SK-N-SH treated with all-trans-retinoic acid at 6 μM for 48 hours (cell line): ENCODE measurements at regions not wholly inside any gene's neighbourhood (a gene's known extent, or its start where the extent isn't known, plus 50 kb on each side); places are given as distances from the start of the nearest gene placed in this dataset.

Experiments used
- ARNTL ChIP-seq: fragments of 450-650 bp; formaldehyde crosslinking; IDR thresholded peaks from 2 replicates; pipeline ENCODE4 v1.5.0; 2020; ENCODE audit warnings: low read depth, mild to moderate bottlenecking, moderate library complexity, borderline replicate concordance
- BACH2 ChIP-seq: fragments of 250-450 bp; sonication (Bioruptor Pico); IDR thresholded peaks from 2 replicates; pipeline ENCODE4 v1.9.0; 2021; ENCODE audit warnings: mild to moderate bottlenecking, borderline replicate concordance
- CSDC2 ChIP-seq: fragments of 250-450 bp; sonication (Bioruptor Pico); IDR thresholded peaks from 2 replicates; pipeline ENCODE4 v1.5.0; 2020; ENCODE audit warnings: mild to moderate bottlenecking, moderate library complexity
- OSR1 ChIP-seq: fragments of 250-450 bp; sonication (Bioruptor Pico); IDR thresholded peaks from 2 replicates; pipeline ENCODE4 v1.8.0; 2022; ENCODE audit warnings: moderate library complexity, mild to moderate bottlenecking, inconsistent platforms
- PATZ1 ChIP-seq: fragments of 250-450 bp; sonication (Bioruptor Pico); IDR thresholded peaks from 2 replicates; pipeline ENCODE4 v1.8.0; 2020; ENCODE audit warnings: mild to moderate bottlenecking, moderate library complexity, borderline replicate concordance
- RARB ChIP-seq: fragments of 250-450 bp; sonication (Bioruptor Pico); IDR thresholded peaks from 2 replicates; pipeline ENCODE4 v1.8.0; 2021; ENCODE audit warnings: mild to moderate bottlenecking, moderate library complexity
- SNAI2 ChIP-seq: fragments of 250-450 bp; sonication (Bioruptor Pico); IDR thresholded peaks from 2 replicates; pipeline ENCODE4 v1.5.0; 2020; ENCODE audit warnings: mild to moderate bottlenecking, moderate library complexity
- TOX ChIP-seq: fragments of 250-450 bp; sonication (Bioruptor Pico); IDR thresholded peaks from 2 replicates; pipeline ENCODE4 v1.8.0; 2021; ENCODE audit warnings: mild to moderate bottlenecking, moderate library complexity, borderline replicate concordance
- ZC3H10 ChIP-seq: fragments of 250-450 bp; sonication (Bioruptor Pico); IDR thresholded peaks from 2 replicates; pipeline ENCODE4 v1.5.1; 2021; ENCODE audit warnings: mild to moderate bottlenecking, moderate library complexity
- ZFP3 ChIP-seq: fragments of 250-450 bp; sonication (Bioruptor Pico); IDR thresholded peaks from 2 replicates; pipeline ENCODE4 v1.5.0; 2020; ENCODE audit warnings: mild to moderate bottlenecking, moderate library complexity
- ZFP30 ChIP-seq: fragments of 450-650 bp; formaldehyde crosslinking; IDR thresholded peaks from 2 replicates; pipeline ENCODE4 v1.5.0; 2022; ENCODE audit warnings: mild to moderate bottlenecking, moderate library complexity
- ZNF565 ChIP-seq: fragments of 450-650 bp; formaldehyde crosslinking; conservative IDR thresholded peaks from 2 replicates; pipeline ENCODE4 v1.5.0; 2020; ENCODE audit warnings: low read depth, mild to moderate bottlenecking, moderate library complexity
- ZNF70 ChIP-seq: fragments of 450-650 bp; formaldehyde crosslinking; IDR thresholded peaks from 2 replicates; pipeline ENCODE4 v1.5.0; 2020; ENCODE audit warnings: mild to moderate bottlenecking, moderate library complexity
- TF ChIP-seq, protein P1 (sequence below): fragments of 250-450 bp; sonication (Bioruptor Pico); IDR thresholded peaks from 2 replicates; pipeline ENCODE4 v1.5.1; 2020; ENCODE audit warnings: low read depth, mild to moderate bottlenecking, moderate library complexity

DNA sequence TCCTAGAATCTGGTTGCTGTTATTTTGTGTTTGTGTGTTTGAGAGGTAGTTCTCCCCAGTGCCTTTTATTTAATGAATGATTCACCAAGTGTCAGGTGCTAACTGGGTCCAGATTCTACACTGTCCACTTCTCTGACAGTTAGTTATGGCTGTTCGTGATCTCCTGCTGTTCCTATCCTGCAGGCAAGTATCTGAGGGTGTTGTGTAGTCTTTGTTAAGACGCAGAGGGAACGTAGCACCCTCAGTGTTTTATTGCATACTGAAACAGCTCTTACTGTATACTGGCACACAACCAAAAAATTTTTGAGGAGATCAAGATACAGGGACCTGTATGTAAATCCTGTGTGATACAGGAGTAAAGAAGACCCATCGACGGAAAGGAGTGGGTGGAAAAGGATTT, 1271.3 kb downstream of the ROBO1 start:
- TF ChIP-seq OSR1 (CRISPR knock-in tag) (no peak), PATZ1 (CRISPR knock-in tag) (no peak), ZFP30 (no peak), CSDC2 (CRISPR knock-in tag) (no peak), RARB (CRISPR knock-in tag) (no peak), ZFP3 (CRISPR knock-in tag) (no peak), ZC3H10 (CRISPR knock-in tag) (no peak), ARNTL (no peak), BACH2 (no peak), SNAI2 (CRISPR knock-in tag) (no peak), ZNF70 (CRISPR knock-in tag) (no peak), TOX (CRISPR knock-in tag) (no peak), ZNF565 (no peak)
- TF ChIP-seq, protein P1, sequence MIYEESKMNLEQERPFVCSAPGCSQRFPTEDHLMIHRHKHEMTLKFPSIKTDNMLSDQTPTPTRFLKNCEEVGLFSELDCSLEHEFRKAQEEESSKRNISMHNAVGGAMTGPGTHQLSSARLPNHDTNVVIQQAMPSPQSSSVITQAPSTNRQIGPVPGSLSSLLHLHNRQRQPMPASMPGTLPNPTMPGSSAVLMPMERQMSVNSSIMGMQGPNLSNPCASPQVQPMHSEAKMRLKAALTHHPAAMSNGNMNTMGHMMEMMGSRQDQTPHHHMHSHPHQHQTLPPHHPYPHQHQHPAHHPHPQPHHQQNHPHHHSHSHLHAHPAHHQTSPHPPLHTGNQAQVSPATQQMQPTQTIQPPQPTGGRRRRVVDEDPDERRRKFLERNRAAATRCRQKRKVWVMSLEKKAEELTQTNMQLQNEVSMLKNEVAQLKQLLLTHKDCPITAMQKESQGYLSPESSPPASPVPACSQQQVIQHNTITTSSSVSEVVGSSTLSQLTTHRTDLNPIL (CRISPR knock-in tag), result no peak
